Thyroid gland (tissue), 4 donors: ENCODE measurements at regions not wholly inside any gene's neighbourhood (a gene's known extent, or its start where the extent isn't known, plus 50 kb on each side); places are given as distances from the start of the nearest gene placed in this dataset.
"Not testable (repeated sequence)": the region's sequence is repeated elsewhere in the genome, so short reads cannot be mapped to it uniquely, and the experiment has no call there.

Experiments
- DNase-seq, 2 donors: peaks; one replicate each; pipeline ENCODE4 v3.0.0-alpha.2; 2019
- H3K27ac ChIP-seq, 3 donors: fragments of 200-600 bp; sonication (generic); 1 replicate in 2 of 3; 2 replicates in 1 of 3; pipeline ENCODE4 v1.5.1; 2016 to 2019; ENCODE audit warnings: mild to moderate bottlenecking in 1 of 3, moderate library complexity in 1 of 3
- H3K27me3 ChIP-seq: fragments of 200-600 bp; sonication (generic); one replicate; pipeline ENCODE4 v1.5.1; 2019
- H3K36me3 ChIP-seq, 2 donors: fragments of 200-600 bp; sonication (generic); one replicate each; pipeline ENCODE4 v1.5.1; 2016 to 2019
- H3K4me1 ChIP-seq, 2 donors: fragments of 200-600 bp; sonication (generic); one replicate each; pipeline ENCODE4 v1.5.1; 2017 to 2019
- H3K4me3 ChIP-seq, 3 donors: fragments of 200-600 bp; sonication (generic); replicated peaks in 1 of 3; 1 replicate in 2 of 3; 2 replicates in 1 of 3; pipeline ENCODE4 v1.5.1; 2016; ENCODE audit warnings: mild to moderate bottlenecking in 1 of 3
- H3K9me3 ChIP-seq: fragments of 200-600 bp; sonication (generic); one replicate; pipeline ENCODE4 v1.5.1; 2017
- CTCF ChIP-seq, 6 experiments: fragments of 200-600 bp in 3 of 6; fragments of 450-650 bp in 3 of 6; sonication (generic) in 3 of 6; IDR thresholded peaks; one replicate each; pipeline ENCODE4 v1.5.1; 2016 to 2019; ENCODE audit warnings: antibody characterized with exemption in 6 of 6, mild to moderate bottlenecking in 2 of 6, inconsistent platforms in 1 of 6, moderate library complexity in 1 of 6
- POLR2A ChIP-seq, 2 donors: fragments of 450-650 bp; IDR thresholded peaks; one replicate each; pipeline ENCODE4 v1.6.1; 2017; ENCODE audit warnings: antibody characterized with exemption in 2 of 2, mild to moderate bottlenecking in 2 of 2, moderate library complexity in 1 of 2
- WGBS, 2 donors: methylation state at CpG; one replicate each; pipeline ENCODE4 v1.1.5; 2017; 5-methylcytosine and 5-hydroxymethylcytosine counted together
- intact Hi-C: fragments of 100-400 bp; cut with DNase I; formaldehyde crosslinking; loops from one replicate; pipeline ENCODE4 v1.15.1; 2023

DNA sequence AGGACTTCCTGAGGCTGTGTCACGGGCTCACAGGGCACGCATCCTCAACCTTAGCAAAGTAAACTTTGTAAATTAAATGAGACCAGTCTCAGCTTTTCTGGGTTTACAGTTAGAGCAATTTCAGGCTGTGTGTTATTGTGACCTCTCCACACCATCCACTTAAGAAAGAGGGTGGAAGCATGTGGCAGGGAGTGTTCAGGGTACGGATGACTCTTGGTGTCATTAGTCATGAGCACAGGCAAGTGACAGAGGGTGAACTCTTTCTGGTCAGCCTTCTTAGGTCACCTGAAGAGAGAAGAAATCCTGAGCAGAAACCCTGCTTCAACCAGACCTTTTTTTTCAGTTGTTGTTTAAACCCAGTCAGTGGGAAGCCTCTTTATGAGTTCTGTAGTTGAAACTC lies 207.9 kb downstream of the ICOS start:
- WGBS, 2 donors = 97 to 98% methylated on average over 3 of the region's 3 CpGs

DNA sequence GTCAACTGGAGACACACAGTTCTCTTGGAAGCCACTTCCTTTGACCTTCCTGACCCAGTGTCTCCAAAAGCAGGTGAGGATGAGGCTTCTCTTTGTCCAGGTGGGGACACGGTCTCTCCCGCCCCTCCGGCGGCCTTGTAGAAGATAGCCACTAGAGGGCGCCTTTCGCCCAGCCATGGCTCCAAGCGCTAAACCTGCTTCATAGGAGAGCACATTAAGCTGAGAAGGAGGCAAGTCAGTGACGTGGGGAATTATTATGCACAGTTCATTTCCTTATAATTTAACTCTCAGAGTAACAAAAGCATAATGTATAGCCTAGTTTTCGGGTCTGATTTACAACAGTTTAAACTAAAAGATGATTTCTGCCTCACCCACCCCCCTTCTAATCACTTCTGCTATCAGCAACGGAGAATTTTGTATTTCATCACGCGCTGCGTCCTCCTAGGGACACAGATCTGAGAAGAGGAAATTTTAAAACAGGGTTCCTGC lies 208.7 kb downstream of the ICOS start:
- peak; percentile 64 to 79 for DNase-seq
- no peaks in the 10 kb centered on the region for H3K4me1 ChIP-seq
- TF ChIP-seq POLR2A (IDR thresholded peaks at IDR 0.05) (no peak), CTCF (IDR thresholded peaks at IDR 0.05) (peak; percentile 71 to 93 (median 88))
- H3K36me3 ChIP-seq = no peaks in the 10 kb centered on the region
- intact Hi-C loops = no loop called here
- H3K9me3 ChIP-seq = no peaks in the 10 kb centered on the region
- H3K27ac ChIP-seq = no peak overlapping the region
- 12% methylated on average over 12 to 13 of the region's 13 CpGs for WGBS, 2 donors
- no peaks in the 10 kb centered on the region for H3K27me3 ChIP-seq
- peak overlapping the region in 1 of 3 donors; percentile 19 for H3K4me3 ChIP-seq

More for the DNA sequence above, 207.9 kb downstream of the ICOS start:
- no peak for DNase-seq
- intact Hi-C loops = no loop called here
- Histone ChIP-seq H3K27ac (no peak overlapping the region), H3K9me3 (no peaks in the 10 kb centered on the region), H3K36me3 (no peaks in the 10 kb centered on the region), H3K27me3 (no peaks in the 10 kb centered on the region), H3K4me3 (no peak overlapping the region), H3K4me1 (no peaks in the 10 kb centered on the region)
- no peak for TF ChIP-seq POLR2A (IDR thresholded peaks at IDR 0.05)
- no peak for TF ChIP-seq CTCF (IDR thresholded peaks at IDR 0.05)

DNA sequence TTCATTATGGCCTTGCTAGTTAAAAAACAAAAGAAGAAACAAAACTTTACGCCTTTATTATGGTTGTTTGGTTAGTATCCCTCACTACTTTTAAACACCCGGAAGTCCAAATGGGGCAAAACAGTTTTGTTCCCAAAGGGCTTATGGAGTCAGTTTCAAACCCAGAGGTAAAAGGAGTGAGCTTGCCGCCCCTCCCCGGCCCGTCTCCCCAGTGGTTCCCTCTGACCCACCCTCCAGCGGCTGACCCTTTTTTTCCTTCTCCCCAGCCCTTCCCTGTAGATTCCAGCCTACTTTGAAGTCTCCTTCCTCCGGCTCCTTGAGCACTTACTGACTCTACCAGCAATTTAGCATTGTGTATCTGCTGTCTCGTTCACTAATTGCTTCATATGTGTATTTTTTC lies 209.2 kb downstream of the ICOS start:
- WGBS, 2 donors = 19 to 23% methylated on average over 8 of the region's 8 CpGs
- Histone ChIP-seq H3K4me1 (no peaks in the 10 kb centered on the region), H3K36me3 (no peaks in the 10 kb centered on the region), H3K4me3 (peak overlapping the region in 1 of 3 donors; percentile 19), H3K27ac (peak overlapping the region in 1 of 3 donors; percentile 29), H3K9me3 (no peaks in the 10 kb centered on the region), H3K27me3 (no peaks in the 10 kb centered on the region)
- TF ChIP-seq CTCF (IDR thresholded peaks at IDR 0.05) = no peak
- no peak for TF ChIP-seq POLR2A (IDR thresholded peaks at IDR 0.05)
- intact Hi-C loops = no loop called here
- no peak for DNase-seq

DNA sequence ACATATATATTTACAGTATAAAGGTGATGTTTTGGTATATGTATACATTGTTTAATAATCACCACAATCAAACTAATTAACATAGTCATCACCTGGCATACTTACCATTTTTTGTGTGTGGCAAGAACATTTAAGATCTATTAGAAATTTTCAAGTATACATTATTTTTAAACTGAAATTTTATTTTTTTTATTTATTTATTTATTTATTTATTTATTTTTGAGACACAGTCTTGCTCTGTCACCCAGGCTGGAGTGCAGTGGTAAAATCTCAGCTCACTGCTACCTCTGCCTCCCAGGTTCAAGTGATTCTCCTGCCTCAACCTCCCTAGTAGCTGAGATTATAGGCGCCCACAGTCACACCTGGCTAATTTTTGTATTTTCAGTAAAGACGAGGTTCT lies 210.5 kb downstream of the ICOS start:
- intact Hi-C loops, H3K27ac ChIP-seq: not testable (repeated sequence)
- WGBS, 2 donors = 79 to 88% methylated on average over 2 of the region's 2 CpGs

DNA sequence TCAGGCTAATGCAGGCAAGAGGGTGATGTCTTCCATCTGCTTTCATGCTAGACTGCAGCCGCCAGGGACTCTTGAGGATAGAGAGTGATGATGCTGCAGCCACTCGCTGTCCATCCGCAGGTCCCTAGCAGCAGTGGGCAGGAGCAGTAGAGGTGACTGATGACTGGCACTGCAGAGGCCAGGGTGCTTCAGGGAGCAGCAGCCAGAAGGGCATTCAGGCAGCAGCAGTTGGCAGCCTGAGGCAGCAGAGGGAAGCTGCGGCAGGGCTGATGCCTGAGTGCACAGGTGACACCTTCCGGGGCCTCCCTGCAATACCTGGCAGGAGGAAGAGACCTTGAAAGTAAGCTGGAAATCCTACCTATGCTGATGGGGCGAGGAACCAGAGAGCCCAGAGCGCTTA lies 214.2 kb downstream of the ICOS start:
- no peak overlapping the region for H3K27ac ChIP-seq
- no peaks in the 10 kb centered on the region for H3K4me1 ChIP-seq
- 73 to 75% methylated on average over 5 to 7 of the region's 7 CpGs for WGBS, 2 donors
- no peaks in the 10 kb centered on the region for H3K36me3 ChIP-seq
- TF ChIP-seq CTCF (IDR thresholded peaks at IDR 0.05) = no peak
- TF ChIP-seq POLR2A (IDR thresholded peaks at IDR 0.05) = no peak
- peak in 1 of 2 donors; percentile 2 for DNase-seq
- H3K9me3 ChIP-seq = no peaks in the 10 kb centered on the region
- intact Hi-C loops = no loop called here
- H3K27me3 ChIP-seq = no peaks in the 10 kb centered on the region
- no peak overlapping the region for H3K4me3 ChIP-seq

More for the DNA sequence above, 210.5 kb downstream of the ICOS start:
- H3K27me3 ChIP-seq, DNase-seq, H3K36me3 ChIP-seq, H3K4me1 ChIP-seq, H3K9me3 ChIP-seq, H3K4me3 ChIP-seq: not testable (repeated sequence)

GRCh38 chr2:204152616-204153015 lies 216.1 kb downstream of the ICOS start:
- H3K4me3 ChIP-seq = no peak overlapping the region
- H3K9me3 ChIP-seq = no peaks in the 10 kb centered on the region
- H3K36me3 ChIP-seq = no peaks in the 10 kb centered on the region
- H3K4me1 ChIP-seq = no peaks in the 10 kb centered on the region
- WGBS, 2 donors = 60 to 61% methylated on average over 3 of the region's 3 CpGs
- TF ChIP-seq POLR2A (IDR thresholded peaks at IDR 0.05) (no peak), CTCF (IDR thresholded peaks at IDR 0.05) (no peak)
- no peak overlapping the region for H3K27ac ChIP-seq
- H3K27me3 ChIP-seq = no peaks in the 10 kb centered on the region
- intact Hi-C loops = no loop called here
- DNase-seq = no peak
